ENCODE measurements at regions not wholly inside any gene's neighbourhood (a gene's known extent, or its start where the extent isn't known, plus 50 kb on each side); places are given as distances from the start of the nearest gene placed in this dataset.

GRCh38 chr5:144004146-144004545 lies 166.3 kb downstream of the YIPF5 start:
- TF ChIP-seq CTCF (IDR thresholded peaks at IDR 0.05) (no peak), POLR2A (IDR thresholded peaks at IDR 0.05) (no peak)
